SK-N-MC (cell line): ENCODE measurements at regions not wholly inside any gene's neighbourhood (a gene's known extent, or its start where the extent isn't known, plus 50 kb on each side); places are given as distances from the start of the nearest gene placed in this dataset.

Source experiments
- EZH2 ChIP-seq: fragments of 200-600 bp; sonication (generic); IDR thresholded peaks from one replicate; pipeline ENCODE4 v1.6.1; 2017; ENCODE audit warnings: antibody characterized with exemption
- POLR2AphosphoS5 ChIP-seq: IDR thresholded peaks from 2 replicates; pipeline ENCODE4 v1.6.1; 2012; ENCODE audit warnings: mild to moderate bottlenecking, low read depth, low read length, borderline replicate concordance

- no peak for TF ChIP-seq EZH2
- no peak for TF ChIP-seq POLR2AphosphoS5
Measured at GRCh38 chr6:76594109-76594508, 521.6 kb upstream of the IMPG1 start.
